RWPE1 (cell line): ENCODE measurements at regions not wholly inside any gene's neighbourhood (a gene's known extent, or its start where the extent isn't known, plus 50 kb on each side); places are given as distances from the start of the nearest gene placed in this dataset.

ENCODE experiments used
- CTCF ChIA-PET: fragments of 350-600 bp; sonication (Branson Sonifier 250); formaldehyde crosslinking; extraction: SDS; loops from one replicate; lab custom pipeline; 2021; lab: Yijun Ruan, JAX
- POLR2A ChIA-PET: fragments of 400-600 bp; formaldehyde crosslinking; extraction: SDS; loops from one replicate; lab custom pipeline; 2020; ENCODE audit warnings: antibody characterized with exemption; ENCODE audit not compliant: low non-redundant PET; lab: Yijun Ruan, JAX
- DNase-seq: peaks from one replicate; pipeline ENCODE4 v3.0.0; 2012; ENCODE audit warnings: low spot score
- H3K27ac ChIP-seq: fragments of 450-650 bp; 2 replicates; pipeline ENCODE4 v1.5.1; 2017
- CTCF ChIP-seq: fragments of 450-650 bp; conservative IDR thresholded peaks from 2 replicates; pipeline ENCODE4 v1.5.1; 2017; ENCODE audit warnings: low read depth, mild to moderate bottlenecking

GRCh38 chr2:139643139-139643538 is 862.9 kb upstream of the NXPH2 start:
- POLR2A ChIA-PET: no interaction called here
- CTCF ChIA-PET: interaction anchor here (0.6 kb wide), 1 partner anchor 10 kb away, joined by 3 read pairs; no protein-coding TSS in a partner anchor
- no peak for DNase-seq
- TF ChIP-seq CTCF: no peak
- no peak overlapping the region for H3K27ac ChIP-seq

- ChIA-PET CTCF (no interaction called here), POLR2A (no interaction called here)
- no peak for TF ChIP-seq CTCF
- H3K27ac ChIP-seq: no peak overlapping the region
- no peak for DNase-seq
Measured at GRCh38 chr2:139631966-139632365, 851.8 kb upstream of the NXPH2 start.

GRCh38 chr2:139628931-139629330 is 848.7 kb upstream of the NXPH2 start:
- no peak overlapping the region for H3K27ac ChIP-seq
- TF ChIP-seq CTCF: no peak
- ChIA-PET POLR2A (no interaction called here), CTCF (no interaction called here)
- no peak for DNase-seq

DNA sequence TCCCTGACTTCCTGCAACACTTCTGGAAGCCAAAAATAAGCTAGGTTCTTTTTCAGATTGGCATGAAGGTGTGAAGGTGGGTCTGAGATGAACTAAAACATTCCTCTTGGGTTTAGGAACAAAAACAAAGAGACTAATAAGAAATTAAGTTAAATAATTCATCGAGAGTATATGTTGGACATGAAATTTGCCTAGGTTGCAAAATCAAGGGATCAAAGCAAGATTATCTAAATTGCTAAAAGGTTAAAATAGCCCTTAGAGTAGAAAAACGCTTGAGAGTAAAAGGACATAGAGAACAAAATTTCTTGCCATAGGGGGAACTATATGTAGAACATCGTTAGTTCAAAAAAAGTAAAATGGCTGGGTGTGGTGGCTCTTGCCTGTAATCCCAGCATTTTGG is 845.9 kb upstream of the NXPH2 start:
- POLR2A ChIA-PET: no interaction called here
- DNase-seq: no peak
- TF ChIP-seq CTCF: no peak
- CTCF ChIA-PET: no interaction called here
- no peak overlapping the region for H3K27ac ChIP-seq

- TF ChIP-seq CTCF: no peak
- POLR2A ChIA-PET: no interaction called here
- no peak overlapping the region for H3K27ac ChIP-seq
- no peak for DNase-seq
- CTCF ChIA-PET: no interaction called here
Measured at GRCh38 chr2:139622691-139623090, 842.5 kb upstream of the NXPH2 start.

- no peak overlapping the region for H3K27ac ChIP-seq
Measured at GRCh38 chr2:139617747-139618146, 837.6 kb upstream of the NXPH2 start.

More at GRCh38 chr2:139617747-139618146, 837.6 kb upstream of the NXPH2 start:
- no peak for DNase-seq
- CTCF ChIA-PET: interaction anchor here (0.6 kb wide), 1 partner anchor 705 kb away, joined by 5 read pairs; no protein-coding TSS in a partner anchor
- no peak for TF ChIP-seq CTCF
- POLR2A ChIA-PET: no interaction called here
